SU-DHL-6 (cell line): ENCODE measurements at regions not wholly inside any gene's neighbourhood (a gene's known extent, or its start where the extent isn't known, plus 50 kb on each side); places are given as distances from the start of the nearest gene placed in this dataset.

Experiments used
- H2AFZ ChIP-seq: fragments of 200-600 bp; sonication (generic); 2 replicates; pipeline ENCODE4 v1.6.1; 2014; ENCODE audit warnings: low read depth, mild to moderate bottlenecking, moderate library complexity, mixed read lengths, antibody characterized with exemption, low read length; ENCODE audit not compliant: severe bottlenecking
- H3F3A ChIP-seq: fragments of 200-600 bp; shearing (Covaris generic); 2 replicates; pipeline ENCODE4 v1.6.0; 2016; ENCODE audit warnings: antibody characterized with exemption, mild to moderate bottlenecking; ENCODE audit not compliant: insufficient read depth
- H3K27ac ChIP-seq: fragments of 200-600 bp; sonication (generic); 2 replicates; pipeline ENCODE4 v1.5.1; 2016; ENCODE audit warnings: low read depth, mild to moderate bottlenecking, low read length, moderate library complexity, mixed read lengths
- H3K27me3 ChIP-seq: fragments of 200-600 bp; sonication (generic), shearing (Covaris generic); 2 replicates; pipeline ENCODE4 v1.6.0; 2014; ENCODE audit warnings: mild to moderate bottlenecking, low read length
- H3K36me3 ChIP-seq: fragments of 200-600 bp; sonication (generic); 2 replicates; pipeline ENCODE4 v1.6.1; 2014; ENCODE audit warnings: mild to moderate bottlenecking, low read length, mixed read lengths
- H3K4me2 ChIP-seq: fragments of 300-600, 200-600 bp; shearing (Covaris generic), sonication (generic); 2 replicates; pipeline ENCODE4 v1.6.0; 2014; ENCODE audit warnings: low read length, low read depth, mild to moderate bottlenecking; ENCODE audit not compliant: poor library complexity, severe bottlenecking
- H3K4me3 ChIP-seq: fragments of 200-600 bp; sonication (generic); 2 replicates; pipeline ENCODE4 v1.5.1; 2014; ENCODE audit warnings: antibody characterized with exemption, low read length, mild to moderate bottlenecking, mixed read lengths; ENCODE audit not compliant: insufficient read depth, poor library complexity, severe bottlenecking
- H3K79me2 ChIP-seq: fragments of 200-600 bp; sonication (generic); 2 replicates; pipeline ENCODE4 v1.6.1; 2014; ENCODE audit warnings: mild to moderate bottlenecking, low read length, moderate library complexity; ENCODE audit not compliant: insufficient read depth
- H3K9ac ChIP-seq: fragments of 200-600 bp; sonication (generic); 2 replicates; pipeline ENCODE4 v1.7.0; 2014; ENCODE audit warnings: mild to moderate bottlenecking, low read length
- H3K9me2 ChIP-seq: fragments of 200-600 bp; sonication (generic); replicated peaks from 2 replicates; pipeline ENCODE4 v1.6.1; 2014; ENCODE audit warnings: low read length; ENCODE audit not compliant: insufficient read depth
- H3K9me3 ChIP-seq: fragments of 200-600 bp; sonication (generic); 2 replicates; pipeline ENCODE4 v1.6.1; 2014; ENCODE audit warnings: low read length, mixed read lengths; ENCODE audit not compliant: insufficient read depth
- H4K20me1 ChIP-seq: fragments of 200-600 bp; sonication (generic); 2 replicates; pipeline ENCODE4 v1.6.1; 2014; ENCODE audit warnings: low read depth, mild to moderate bottlenecking, antibody characterized with exemption, low read length, moderate library complexity, mixed read lengths
- EZH2phosphoT487 ChIP-seq: fragments of 200-600 bp; sonication (generic), shearing (Covaris generic); conservative IDR thresholded peaks from 2 replicates; pipeline ENCODE4 v1.6.1; 2018; ENCODE audit warnings: mild to moderate bottlenecking, antibody characterized with exemption, low read length, moderate library complexity, mixed read lengths
- TF ChIP-seq, protein P1 (sequence below): fragments of 200-600 bp; sonication (generic); IDR thresholded peaks from one replicate; pipeline ENCODE4 v1.5.1; 2017; ENCODE audit warnings: antibody characterized with exemption, mild to moderate bottlenecking, low read length, moderate library complexity; ENCODE audit not compliant: insufficient read depth, poor library complexity, severe bottlenecking

DNA sequence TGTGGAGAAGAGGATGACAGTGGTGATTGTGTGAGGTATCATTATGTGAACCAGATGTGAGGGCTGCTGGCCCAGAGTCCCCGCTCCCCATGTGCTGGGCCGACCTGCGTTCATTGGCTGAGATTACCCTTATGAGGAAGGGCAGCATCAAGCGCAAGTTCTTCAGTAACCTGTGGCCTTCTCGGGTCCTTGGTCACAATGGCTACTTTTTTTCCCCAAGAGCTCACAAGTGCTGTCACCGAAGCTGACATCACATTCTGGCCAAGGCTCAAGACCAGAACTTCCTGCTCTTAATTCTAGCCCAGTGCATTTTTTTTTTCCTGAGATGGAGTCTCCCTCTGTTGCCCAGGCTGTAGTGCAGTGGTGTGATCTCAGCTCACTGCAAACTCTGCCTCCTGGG is 262.9 kb downstream of the RHOU start:
- Histone ChIP-seq H3K9ac (no peak overlapping the region), H3K9me2 (no peaks in the 10 kb centered on the region), H3K36me3 (no peaks in the 10 kb centered on the region), H3F3A (no peaks in the 10 kb centered on the region), H3K79me2 (no peaks in the 10 kb centered on the region), H3K4me2 (no peak overlapping the region), H2AFZ (no peak overlapping the region), H3K27ac (no peak overlapping the region), H3K27me3 (no peaks in the 10 kb centered on the region), H3K4me3 (no peak overlapping the region), H3K9me3 (no peaks in the 10 kb centered on the region), H4K20me1 (no peaks in the 10 kb centered on the region)
- TF ChIP-seq, protein P1, sequence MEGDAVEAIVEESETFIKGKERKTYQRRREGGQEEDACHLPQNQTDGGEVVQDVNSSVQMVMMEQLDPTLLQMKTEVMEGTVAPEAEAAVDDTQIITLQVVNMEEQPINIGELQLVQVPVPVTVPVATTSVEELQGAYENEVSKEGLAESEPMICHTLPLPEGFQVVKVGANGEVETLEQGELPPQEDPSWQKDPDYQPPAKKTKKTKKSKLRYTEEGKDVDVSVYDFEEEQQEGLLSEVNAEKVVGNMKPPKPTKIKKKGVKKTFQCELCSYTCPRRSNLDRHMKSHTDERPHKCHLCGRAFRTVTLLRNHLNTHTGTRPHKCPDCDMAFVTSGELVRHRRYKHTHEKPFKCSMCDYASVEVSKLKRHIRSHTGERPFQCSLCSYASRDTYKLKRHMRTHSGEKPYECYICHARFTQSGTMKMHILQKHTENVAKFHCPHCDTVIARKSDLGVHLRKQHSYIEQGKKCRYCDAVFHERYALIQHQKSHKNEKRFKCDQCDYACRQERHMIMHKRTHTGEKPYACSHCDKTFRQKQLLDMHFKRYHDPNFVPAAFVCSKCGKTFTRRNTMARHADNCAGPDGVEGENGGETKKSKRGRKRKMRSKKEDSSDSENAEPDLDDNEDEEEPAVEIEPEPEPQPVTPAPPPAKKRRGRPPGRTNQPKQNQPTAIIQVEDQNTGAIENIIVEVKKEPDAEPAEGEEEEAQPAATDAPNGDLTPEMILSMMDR = no peak
- TF ChIP-seq EZH2phosphoT487 = no peak

DNA sequence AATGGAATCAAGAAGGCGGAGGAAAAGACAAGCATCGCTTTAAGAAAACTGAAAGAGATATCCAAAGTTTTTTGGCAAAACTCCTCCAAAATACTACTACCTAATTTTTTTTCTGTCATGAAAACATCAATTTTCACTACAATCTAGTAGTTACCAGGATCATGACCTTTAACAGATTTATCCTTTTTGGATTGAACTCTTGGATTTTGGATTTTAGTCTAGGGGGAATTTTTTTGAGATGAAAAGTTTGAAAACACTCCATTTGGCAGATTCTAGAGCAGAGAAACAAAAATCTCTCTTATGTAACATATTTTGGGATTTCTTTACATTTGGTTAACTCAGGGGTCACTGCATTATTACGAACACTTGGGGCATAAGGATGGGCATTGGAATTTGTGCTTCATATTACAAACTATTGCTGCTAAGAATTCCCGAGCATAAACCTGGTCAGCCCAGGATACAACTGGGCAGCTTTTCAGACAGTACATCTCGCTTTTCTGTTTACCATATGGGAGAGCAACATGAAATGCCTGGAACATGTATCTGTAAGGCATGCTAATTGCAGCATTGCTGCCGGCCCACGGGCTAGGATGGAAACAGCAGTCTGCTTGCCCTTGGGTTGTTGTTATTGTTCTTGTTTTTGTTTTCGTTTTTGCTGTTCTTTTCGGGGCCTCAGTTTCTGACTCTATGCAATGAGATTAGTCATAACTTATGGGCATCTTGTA is 264.3 kb downstream of the RHOU start:
- no peaks in the 10 kb centered on the region for H4K20me1 ChIP-seq
- no peak overlapping the region for H3K9ac ChIP-seq
- no peaks in the 10 kb centered on the region for H3K79me2 ChIP-seq
- no peaks in the 10 kb centered on the region for H3F3A ChIP-seq
- H2AFZ ChIP-seq = no peak overlapping the region
- H3K4me3 ChIP-seq = no peak overlapping the region
- no peak overlapping the region for H3K27ac ChIP-seq
- TF ChIP-seq, protein P1 = no peak
- TF ChIP-seq EZH2phosphoT487 = no peak
- no peak overlapping the region for H3K4me2 ChIP-seq
- H3K9me3 ChIP-seq = no peaks in the 10 kb centered on the region
- H3K27me3 ChIP-seq = no peaks in the 10 kb centered on the region
- no peaks in the 10 kb centered on the region for H3K36me3 ChIP-seq
- H3K9me2 ChIP-seq = no peaks in the 10 kb centered on the region

DNA sequence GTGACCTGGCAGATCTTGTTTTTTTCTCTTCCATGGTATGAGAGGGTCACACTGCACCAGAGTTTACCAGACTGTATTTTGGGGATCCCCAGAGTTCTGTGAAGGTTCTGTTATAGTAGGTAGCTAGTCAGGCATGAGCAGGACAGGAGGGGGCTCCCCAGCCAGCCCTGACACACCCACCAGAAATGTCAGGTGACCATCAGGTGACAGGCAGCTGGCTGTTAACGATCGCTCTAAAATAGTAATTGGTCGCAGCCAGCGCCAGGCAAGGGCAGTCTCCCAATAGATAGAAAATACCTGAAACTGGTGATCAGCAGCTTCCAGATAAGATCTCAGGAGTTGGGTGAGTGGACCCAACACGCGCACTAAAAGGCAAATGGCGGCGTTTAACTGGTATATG is 264.9 kb downstream of the RHOU start:
- Histone ChIP-seq H3K9me2 (no peaks in the 10 kb centered on the region), H3K4me2 (no peak overlapping the region), H3K4me3 (no peak overlapping the region), H4K20me1 (no peaks in the 10 kb centered on the region), H3K27me3 (no peaks in the 10 kb centered on the region), H3K79me2 (no peaks in the 10 kb centered on the region), H3K9ac (no peak overlapping the region), H3F3A (no peaks in the 10 kb centered on the region), H3K9me3 (no peaks in the 10 kb centered on the region), H3K27ac (no peak overlapping the region), H3K36me3 (no peaks in the 10 kb centered on the region), H2AFZ (no peak overlapping the region)
- TF ChIP-seq EZH2phosphoT487 = no peak
- TF ChIP-seq, protein P1 = no peak
